ENCODE measurements at regions not wholly inside any gene's neighbourhood (a gene's known extent, or its start where the extent isn't known, plus 50 kb on each side); places are given as distances from the start of the nearest gene placed in this dataset.

GRCh38 chr3:78129707-78130106, 1089.8 kb downstream of the ROBO2 start:
- no peak for TF ChIP-seq SIN3A (IDR thresholded peaks at IDR 0.05; ENCODE audit: borderline replicate concordance, low read depth, low read length)
- TF ChIP-seq RAD51 (IDR thresholded peaks at IDR 0.05; ENCODE audit: borderline replicate concordance): no peak
- TF ChIP-seq MBD4 (IDR thresholded peaks at IDR 0.05; ENCODE audit: borderline replicate concordance, low read length): no peak
- no peak for TF ChIP-seq ZNF558 (CRISPR knock-in tag; IDR thresholded peaks at IDR 0.05; ENCODE audit: borderline replicate concordance)
- no peak for TF ChIP-seq NR0B2 (CRISPR knock-in tag; IDR thresholded peaks at IDR 0.05)
- TF ChIP-seq HDAC6 (IDR thresholded peaks at IDR 0.05; ENCODE audit: low read depth, low read length): no peak
- no peak for TF ChIP-seq ZFY (CRISPR knock-in tag; IDR thresholded peaks at IDR 0.05)
- no peak for TF ChIP-seq KLF11 (CRISPR knock-in tag; IDR thresholded peaks at IDR 0.05)
- no peak for TF ChIP-seq TEAD3 (CRISPR knock-in tag; optimal IDR thresholded peaks at IDR 0.05; ENCODE audit: borderline replicate concordance)
- Histone ChIP-seq H3K9ac (ENCODE audit: insufficient read depth, low read depth, low read length) (no peak overlapping the region), H3K9me3 (ENCODE audit: low read length) (no peaks in the 10 kb centered on the region), H3K36me3 (replicated peaks in 1 of 2; ENCODE audit: control insufficient read depth in 1 of 2, insufficient read depth in 2 of 2, low read length in 2 of 2) (no peaks in the 10 kb centered on the region), H3K4me1 (ENCODE audit: insufficient read depth, low read length) (no peaks in the 10 kb centered on the region), H3K4me2 (ENCODE audit: low read depth, low read length) (no peak overlapping the region), H2AFZ (ENCODE audit: low read length) (no peak overlapping the region), H4K20me1 (ENCODE audit: insufficient read depth, low read length) (no peaks in the 10 kb centered on the region), H3K79me2 (ENCODE audit: insufficient read depth, low read length) (no peaks in the 10 kb centered on the region), H3K4me3 (replicated peaks in 1 of 3; ENCODE audit: insufficient read depth in 1 of 3, low read depth in 2 of 3, low read length in 3 of 3) (no peak overlapping the region), H3K27ac (ENCODE audit: extremely low read length, insufficient read depth, low read length) (no peak overlapping the region), H3K27me3 (ENCODE audit: control insufficient read depth in 1 of 2, insufficient read depth in 2 of 2, low read length in 2 of 2) (no peaks in the 10 kb centered on the region)
- CTCF ChIA-PET (ENCODE audit: low intra/inter-chr PET ratio, low total read pairs): no interaction called here
- no TSS peak for BruUV-seq (replicated peaks)
- FAIRE-seq: no peak
- intact Hi-C loops (cut with micrococcal nuclease; ENCODE audit: unreplicated experiment): loop anchor here (5.0 kb wide), 1 partner anchor 502 kb away; no protein-coding TSS in a partner anchor
- in situ Hi-C loops (cut with HindIII; ENCODE audit: extremely low pct_ligation_motif_present, low pct_unique_long_range_greater_than_20kb): no loop called here
- POLR2A ChIA-PET: no interaction called here
- ATAC-seq: no peak
- no peak for DNase-seq (ENCODE audit: low spot score)

GRCh38 chr3:78130741-78131290, 1090.9 kb downstream of the ROBO2 start:
- Histone ChIP-seq H3K79me2 (ENCODE audit: insufficient read depth, low read length) (no peaks in the 10 kb centered on the region), H2AFZ (ENCODE audit: low read length) (no peak overlapping the region), H3K4me2 (ENCODE audit: low read depth, low read length) (no peak overlapping the region), H3K27ac (ENCODE audit: extremely low read length, insufficient read depth, low read length) (no peak overlapping the region), H3K4me1 (ENCODE audit: insufficient read depth, low read length) (no peaks in the 10 kb centered on the region), H3K9ac (ENCODE audit: insufficient read depth, low read depth, low read length) (no peak overlapping the region), H3K27me3 (ENCODE audit: control insufficient read depth in 1 of 2, insufficient read depth in 2 of 2, low read length in 2 of 2) (no peaks in the 10 kb centered on the region), H3K36me3 (replicated peaks in 1 of 2; ENCODE audit: control insufficient read depth in 1 of 2, insufficient read depth in 2 of 2, low read length in 2 of 2) (no peaks in the 10 kb centered on the region), H3K9me3 (ENCODE audit: low read length) (no peaks in the 10 kb centered on the region), H3K4me3 (replicated peaks in 1 of 3; ENCODE audit: insufficient read depth in 1 of 3, low read depth in 2 of 3, low read length in 3 of 3) (no peak overlapping the region), H4K20me1 (ENCODE audit: insufficient read depth, low read length) (no peaks in the 10 kb centered on the region)
- in situ Hi-C loops (cut with HindIII; ENCODE audit: extremely low pct_ligation_motif_present, low pct_unique_long_range_greater_than_20kb) (no loop called here), intact Hi-C loops (cut with micrococcal nuclease; ENCODE audit: unreplicated experiment) (no loop called here)
- no peak for DNase-seq (ENCODE audit: low spot score)
- ATAC-seq: no peak
- ChIA-PET CTCF (ENCODE audit: low intra/inter-chr PET ratio, low total read pairs) (no interaction called here), POLR2A (no interaction called here)
- BruUV-seq (replicated peaks): no TSS peak
- WGBS (ENCODE audit: low lambda C conversion rate): under 1% methylated on average over 4 of the region's 4 CpGs
- FAIRE-seq: no peak
- TF ChIP-seq ZBTB37 (CRISPR knock-in tag; IDR thresholded peaks at IDR 0.05): no peak
- no peak for TF ChIP-seq BRD4 (CRISPR knock-in tag; IDR thresholded peaks at IDR 0.05)
- TF ChIP-seq MXD4 (CRISPR knock-in tag; IDR thresholded peaks at IDR 0.05): no peak
- no peak for TF ChIP-seq NR0B2 (CRISPR knock-in tag; IDR thresholded peaks at IDR 0.05)
- no peak for TF ChIP-seq ZNF704 (CRISPR knock-in tag; IDR thresholded peaks at IDR 0.05; ENCODE audit: borderline replicate concordance)
- no peak for TF ChIP-seq ZNF589 (CRISPR knock-in tag; conservative IDR thresholded peaks at IDR 0.05)
- TF ChIP-seq DNMT1 (CRISPR knock-in tag; IDR thresholded peaks at IDR 0.05): no peak
- TF ChIP-seq ZNF335 (CRISPR knock-in tag; IDR thresholded peaks at IDR 0.05): no peak
- no peak for TF ChIP-seq MTA3 (CRISPR knock-in tag; IDR thresholded peaks at IDR 0.05)
